DND-41 (cell line): ENCODE measurements at regions not wholly inside any gene's neighbourhood (a gene's known extent, or its start where the extent isn't known, plus 50 kb on each side); places are given as distances from the start of the nearest gene placed in this dataset.

Experiments used
- EZH2 ChIP-seq: IDR thresholded peaks from 3 replicates; pipeline ENCODE4 v1.6.1; 2012; ENCODE audit warnings: borderline replicate concordance, low read depth, mild to moderate bottlenecking, moderate library complexity, low read length, inconsistent platforms; ENCODE audit not compliant: severe bottlenecking
- TF ChIP-seq, protein P1 (sequence below): IDR thresholded peaks from 2 replicates; pipeline ENCODE4 v1.5.1; 2012; ENCODE audit warnings: borderline replicate concordance, low read length, moderate library complexity, mild to moderate bottlenecking; ENCODE audit not compliant: poor library complexity, severe bottlenecking; ENCODE audit errors: extremely low read depth

DNA sequence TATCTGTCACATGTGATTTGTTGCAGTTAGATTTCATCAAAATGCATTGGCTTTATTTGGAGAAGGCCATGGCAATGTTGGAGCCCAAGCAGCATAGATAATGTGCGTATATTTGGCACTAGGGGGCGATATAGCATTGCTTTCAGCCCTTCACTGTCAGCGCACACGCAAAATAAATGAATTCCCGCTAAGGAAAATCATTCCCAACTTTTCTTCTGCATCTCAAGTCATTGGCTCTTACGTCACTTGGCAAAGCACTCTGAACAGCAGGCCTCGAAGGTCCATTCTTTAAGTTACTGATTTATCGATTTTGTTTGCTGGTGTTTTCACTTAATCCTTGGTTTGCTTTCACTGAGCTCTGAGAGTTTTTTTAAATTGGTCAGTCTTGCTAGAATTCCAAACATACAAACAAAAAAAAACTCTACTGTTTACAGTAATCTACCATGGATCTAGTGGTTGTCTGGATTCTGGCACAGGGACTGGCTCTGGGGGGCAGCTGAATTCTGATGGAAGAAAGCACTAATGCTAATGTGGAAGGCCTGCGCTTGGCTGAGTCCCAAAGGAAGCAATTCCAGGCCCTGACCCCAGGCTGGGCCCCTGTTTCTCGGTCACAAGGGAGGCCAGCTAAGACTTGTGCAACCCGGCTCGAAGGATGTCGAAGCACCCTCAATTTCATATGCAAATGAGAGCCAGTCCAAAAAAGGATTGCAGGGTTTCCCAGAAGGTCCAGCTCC, 97.7 kb upstream of the IPO5 start:
- TF ChIP-seq, protein P1, sequence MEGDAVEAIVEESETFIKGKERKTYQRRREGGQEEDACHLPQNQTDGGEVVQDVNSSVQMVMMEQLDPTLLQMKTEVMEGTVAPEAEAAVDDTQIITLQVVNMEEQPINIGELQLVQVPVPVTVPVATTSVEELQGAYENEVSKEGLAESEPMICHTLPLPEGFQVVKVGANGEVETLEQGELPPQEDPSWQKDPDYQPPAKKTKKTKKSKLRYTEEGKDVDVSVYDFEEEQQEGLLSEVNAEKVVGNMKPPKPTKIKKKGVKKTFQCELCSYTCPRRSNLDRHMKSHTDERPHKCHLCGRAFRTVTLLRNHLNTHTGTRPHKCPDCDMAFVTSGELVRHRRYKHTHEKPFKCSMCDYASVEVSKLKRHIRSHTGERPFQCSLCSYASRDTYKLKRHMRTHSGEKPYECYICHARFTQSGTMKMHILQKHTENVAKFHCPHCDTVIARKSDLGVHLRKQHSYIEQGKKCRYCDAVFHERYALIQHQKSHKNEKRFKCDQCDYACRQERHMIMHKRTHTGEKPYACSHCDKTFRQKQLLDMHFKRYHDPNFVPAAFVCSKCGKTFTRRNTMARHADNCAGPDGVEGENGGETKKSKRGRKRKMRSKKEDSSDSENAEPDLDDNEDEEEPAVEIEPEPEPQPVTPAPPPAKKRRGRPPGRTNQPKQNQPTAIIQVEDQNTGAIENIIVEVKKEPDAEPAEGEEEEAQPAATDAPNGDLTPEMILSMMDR, result peak; percentile 87
- no peak for TF ChIP-seq EZH2
